GM12872 (cell line): ENCODE measurements at regions not wholly inside any gene's neighbourhood (a gene's known extent, or its start where the extent isn't known, plus 50 kb on each side); places are given as distances from the start of the nearest gene placed in this dataset.

Source experiments
- TF ChIP-seq, protein P1 (sequence below): IDR thresholded peaks from 3 replicates; pipeline ENCODE4 v1.5.1; 2011; ENCODE audit warnings: low read depth, mild to moderate bottlenecking, low read length, moderate library complexity; ENCODE audit not compliant: insufficient read depth

DNA sequence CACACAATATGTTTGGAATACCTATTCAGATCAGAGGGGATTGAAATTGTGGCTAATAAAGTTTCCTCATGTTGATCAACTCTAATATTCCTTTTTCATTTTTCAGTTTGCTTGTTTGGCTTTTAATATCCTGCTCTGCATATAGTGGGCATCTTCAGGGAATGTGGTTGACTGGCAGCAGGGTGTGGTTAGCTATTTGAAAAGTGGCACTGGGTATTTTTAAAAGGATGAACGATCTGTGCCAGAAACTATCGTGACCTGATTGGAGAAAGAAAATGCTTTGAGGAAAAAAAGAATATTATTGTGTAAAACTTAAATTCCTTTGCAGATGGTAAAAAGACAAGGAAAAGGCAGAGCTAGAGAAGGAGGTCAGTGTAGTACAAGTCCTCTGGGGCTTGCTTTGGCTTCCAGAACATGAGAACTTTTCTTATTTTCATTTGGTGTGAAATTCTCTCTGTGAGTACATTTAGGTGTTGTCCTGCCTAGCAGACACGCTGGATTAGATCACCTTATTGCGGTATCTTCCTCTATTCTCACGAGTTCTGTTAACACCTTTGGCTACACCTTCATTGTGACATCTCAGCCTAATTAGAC, 329.7 kb upstream of the SNX7 start:
- TF ChIP-seq, protein P1, sequence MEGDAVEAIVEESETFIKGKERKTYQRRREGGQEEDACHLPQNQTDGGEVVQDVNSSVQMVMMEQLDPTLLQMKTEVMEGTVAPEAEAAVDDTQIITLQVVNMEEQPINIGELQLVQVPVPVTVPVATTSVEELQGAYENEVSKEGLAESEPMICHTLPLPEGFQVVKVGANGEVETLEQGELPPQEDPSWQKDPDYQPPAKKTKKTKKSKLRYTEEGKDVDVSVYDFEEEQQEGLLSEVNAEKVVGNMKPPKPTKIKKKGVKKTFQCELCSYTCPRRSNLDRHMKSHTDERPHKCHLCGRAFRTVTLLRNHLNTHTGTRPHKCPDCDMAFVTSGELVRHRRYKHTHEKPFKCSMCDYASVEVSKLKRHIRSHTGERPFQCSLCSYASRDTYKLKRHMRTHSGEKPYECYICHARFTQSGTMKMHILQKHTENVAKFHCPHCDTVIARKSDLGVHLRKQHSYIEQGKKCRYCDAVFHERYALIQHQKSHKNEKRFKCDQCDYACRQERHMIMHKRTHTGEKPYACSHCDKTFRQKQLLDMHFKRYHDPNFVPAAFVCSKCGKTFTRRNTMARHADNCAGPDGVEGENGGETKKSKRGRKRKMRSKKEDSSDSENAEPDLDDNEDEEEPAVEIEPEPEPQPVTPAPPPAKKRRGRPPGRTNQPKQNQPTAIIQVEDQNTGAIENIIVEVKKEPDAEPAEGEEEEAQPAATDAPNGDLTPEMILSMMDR, result no peak

DNA sequence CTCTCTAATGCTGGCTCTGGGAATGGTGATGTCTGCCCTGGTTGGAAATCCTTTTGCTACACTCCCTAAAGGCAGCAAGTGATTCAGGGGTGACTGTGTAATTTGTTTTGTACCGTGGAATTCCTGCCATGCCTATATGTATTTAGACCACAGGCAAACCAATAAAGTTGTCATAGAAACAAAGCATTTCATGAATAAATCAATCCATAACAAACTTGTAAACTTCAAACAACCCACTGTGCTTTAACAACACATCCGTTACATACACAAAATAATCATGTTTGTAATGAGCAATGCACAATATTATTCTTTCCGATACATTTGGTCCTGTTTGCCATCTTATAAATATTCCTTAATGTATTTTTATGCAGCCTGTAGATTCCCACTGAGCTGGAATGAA, 330.3 kb upstream of the SNX7 start:
- TF ChIP-seq, protein P1, result no peak

DNA sequence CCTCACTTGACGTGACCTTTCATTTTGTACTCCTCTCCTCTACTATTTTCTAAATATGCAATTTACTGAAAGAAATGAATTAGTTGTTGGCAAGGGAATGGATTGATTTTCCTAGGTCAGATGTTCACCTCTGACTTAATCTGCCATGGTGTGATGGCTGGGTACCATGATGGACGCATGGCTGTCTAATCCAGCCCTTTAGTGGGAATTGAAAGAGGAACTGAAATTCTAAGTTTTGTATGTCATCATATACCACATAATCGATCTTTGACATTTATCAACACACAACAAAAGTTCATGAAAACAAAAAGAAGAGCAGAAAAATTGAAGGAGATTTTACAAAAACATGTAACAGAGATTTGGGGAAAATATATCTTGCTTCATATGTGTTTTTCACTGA, 331.3 kb upstream of the SNX7 start:
- TF ChIP-seq, protein P1, result no peak

DNA sequence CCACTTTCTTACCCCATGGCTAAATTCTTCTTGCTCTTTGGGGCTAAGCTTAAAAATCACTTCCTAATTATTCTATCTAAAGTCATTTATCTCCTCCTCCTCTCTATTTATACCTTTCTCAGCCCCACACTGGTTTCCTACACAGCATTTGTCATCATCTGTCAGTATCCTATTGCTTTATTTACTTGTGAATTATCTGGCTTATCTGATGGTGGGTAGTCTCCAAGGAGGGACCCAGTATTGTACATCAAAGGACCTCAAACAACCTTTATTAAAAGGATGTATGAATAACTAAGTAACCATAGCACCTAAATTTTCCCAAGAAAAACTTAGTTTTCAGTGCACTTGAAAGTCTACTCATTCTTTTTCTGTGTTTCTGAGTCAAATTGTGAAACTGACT, 332.7 kb upstream of the SNX7 start:
- TF ChIP-seq, protein P1, result no peak

DNA sequence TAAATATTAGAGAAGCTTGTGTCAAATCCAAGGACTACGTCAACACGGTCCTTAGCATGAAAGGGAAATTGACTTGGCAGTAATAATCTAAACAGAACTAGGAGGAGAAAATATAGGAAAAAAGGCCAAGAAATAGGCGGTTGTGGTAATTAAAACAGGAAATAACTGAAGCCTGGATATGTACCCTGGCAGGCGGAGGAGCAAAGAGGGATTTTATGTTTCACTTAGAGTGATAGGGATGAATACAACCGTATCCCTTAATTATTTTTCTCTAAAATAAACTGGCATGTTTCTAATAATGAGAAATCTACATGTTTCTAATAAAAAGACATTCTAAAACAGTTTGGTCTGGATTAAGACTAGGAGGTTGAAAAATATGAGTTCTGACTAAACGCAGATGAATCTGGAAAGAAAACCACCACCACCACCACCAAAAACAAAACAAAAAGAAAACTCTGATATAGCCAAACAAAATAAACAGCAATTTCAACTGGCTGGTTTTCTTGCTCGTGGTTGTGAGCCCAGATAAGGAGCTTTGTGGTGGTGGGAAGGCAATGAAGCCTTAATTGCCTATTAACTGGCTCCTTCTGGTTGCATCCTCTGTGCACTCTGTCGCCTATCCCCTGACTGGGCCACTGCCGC, 334.2 kb upstream of the SNX7 start:
- TF ChIP-seq, protein P1, result no peak

DNA sequence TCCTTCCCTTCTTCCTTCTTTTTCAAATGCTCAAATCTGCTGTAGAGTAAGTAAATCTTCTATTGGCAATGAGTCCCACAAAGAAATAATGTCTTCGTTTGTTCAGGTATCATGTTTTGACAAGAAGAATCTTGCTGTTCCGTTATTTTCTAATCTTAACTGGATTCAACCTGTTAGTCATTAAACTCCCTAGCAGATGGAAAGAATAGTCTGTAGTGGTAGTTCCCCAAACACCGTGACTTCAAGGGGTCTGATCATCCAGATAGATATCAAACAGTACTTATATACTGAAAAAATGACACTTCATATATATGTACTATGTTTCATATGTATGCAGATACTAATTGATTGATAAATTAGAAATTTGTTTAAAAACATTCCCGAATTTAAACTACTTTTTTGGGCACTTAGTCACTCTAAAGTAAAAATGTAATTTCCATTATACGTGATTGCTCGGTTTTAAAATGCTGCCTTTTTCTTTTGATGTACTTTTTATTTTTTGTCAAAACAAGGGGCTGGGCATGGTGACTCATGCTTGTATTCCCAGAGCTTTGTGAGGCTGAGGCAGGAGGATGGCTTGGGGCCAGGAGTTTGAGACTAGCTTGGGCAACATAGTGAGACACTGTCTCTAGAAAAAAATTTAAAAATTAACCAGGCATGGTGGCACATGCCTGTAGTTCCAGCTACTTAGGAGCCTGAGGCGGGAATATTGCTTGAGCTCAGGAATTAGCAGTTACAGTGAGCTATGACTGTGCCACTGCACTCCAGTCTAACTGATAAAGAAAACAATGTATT, 335.7 kb upstream of the SNX7 start:
- TF ChIP-seq, protein P1, result no peak

DNA sequence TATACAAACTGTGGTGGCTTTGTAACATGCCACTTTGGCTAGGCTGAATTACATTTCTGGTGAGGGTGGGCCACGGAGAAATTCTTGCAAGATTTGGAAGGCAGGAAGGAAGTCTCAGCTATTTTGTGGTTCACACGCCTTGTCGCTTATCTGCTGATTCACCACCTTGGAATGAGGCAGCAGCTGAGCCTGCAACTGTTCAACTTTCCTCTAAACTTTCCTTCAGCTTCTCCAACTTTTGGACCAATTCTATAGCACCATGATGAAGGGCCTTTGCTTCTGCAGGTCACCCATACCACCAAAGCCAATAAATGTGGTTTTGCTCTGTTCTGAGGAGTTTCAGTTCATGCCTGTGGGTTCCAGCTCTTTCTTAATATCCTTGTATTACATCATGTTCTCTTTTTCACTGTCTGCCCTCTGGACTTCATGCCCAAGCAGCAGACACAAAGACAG, 337.6 kb upstream of the SNX7 start:
- TF ChIP-seq, protein P1, result no peak
